ENCODE measurements at regions not wholly inside any gene's neighbourhood (a gene's known extent, or its start where the extent isn't known, plus 50 kb on each side); places are given as distances from the start of the nearest gene placed in this dataset.
"Not testable (repeated sequence)": the region's sequence is repeated elsewhere in the genome, so short reads cannot be mapped to it uniquely, and the experiment has no call there.

DNA sequence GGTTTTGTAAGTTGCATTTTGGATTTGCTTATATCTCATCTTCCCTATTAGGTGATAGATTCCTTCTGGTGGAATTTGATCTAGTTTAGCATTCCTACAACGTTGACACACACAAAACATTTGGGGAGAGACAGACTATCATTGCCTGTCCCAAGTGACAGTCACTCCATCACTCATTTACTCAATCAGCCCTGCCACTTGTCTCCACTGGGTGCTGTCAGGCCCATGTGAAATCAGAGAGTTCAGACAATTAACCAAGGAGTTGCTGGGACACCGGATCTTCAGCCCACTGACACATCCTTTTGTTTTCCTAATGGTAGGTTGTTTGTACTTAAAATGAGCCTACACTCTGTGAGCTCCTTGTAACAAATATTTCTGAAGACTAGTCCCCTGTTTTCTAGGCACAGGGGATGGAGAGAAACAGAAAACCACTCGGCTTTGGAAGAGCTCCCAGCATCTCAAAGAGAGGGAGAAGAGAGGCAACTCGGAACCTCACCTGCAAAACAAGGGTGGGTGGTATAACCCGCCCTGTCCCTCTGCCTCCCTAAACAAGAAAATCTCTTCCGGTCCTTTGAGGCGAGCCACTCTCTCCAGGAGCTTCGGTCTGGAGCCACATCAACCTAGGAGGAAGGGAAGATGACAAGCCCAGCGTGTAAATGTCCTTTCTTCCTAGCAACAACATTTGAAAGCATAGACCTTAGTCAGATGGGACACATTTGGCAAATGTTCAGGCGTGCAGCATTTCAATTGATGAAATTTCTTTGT lies 440.9 kb upstream of the KLF12 start:
- no peak for DNase-seq (ENCODE audit: low read depth in 2 of 2)

GRCh38 chr13:74573654-74574053 lies 439.4 kb upstream of the KLF12 start:
- DNase-seq (ENCODE audit: low read depth in 2 of 2) = peak in 1 of 2 donors; percentile 10

- no peak for DNase-seq (ENCODE audit: low read depth in 2 of 2)
These were observed 437.6 kb upstream of the KLF12 start for GRCh38 chr13:74571811-74572210.

DNA sequence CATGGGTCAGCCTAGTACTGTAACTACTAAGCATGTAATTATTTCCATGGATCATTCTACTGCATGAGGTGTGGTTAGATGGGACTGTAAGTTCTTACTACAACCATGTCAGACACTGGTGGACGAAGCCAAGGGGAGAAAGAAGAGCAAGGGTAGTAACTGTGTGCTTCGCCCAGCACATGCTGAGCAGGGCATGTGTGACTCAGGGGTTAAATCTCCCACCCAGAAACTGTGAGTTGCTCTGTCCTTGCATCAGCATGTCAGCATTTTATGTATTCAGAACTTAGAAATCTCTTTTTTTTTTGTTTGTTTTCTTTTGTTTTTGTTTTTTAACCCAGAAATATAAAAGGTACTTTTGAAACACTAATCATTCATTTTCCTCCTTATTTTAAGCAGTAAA lies 436.6 kb upstream of the KLF12 start:
- no peak for DNase-seq (ENCODE audit: low read depth in 2 of 2)

- no peak for DNase-seq (ENCODE audit: low read depth in 2 of 2)
These were observed 435.8 kb upstream of the KLF12 start for GRCh38 chr13:74570046-74570445.

DNA sequence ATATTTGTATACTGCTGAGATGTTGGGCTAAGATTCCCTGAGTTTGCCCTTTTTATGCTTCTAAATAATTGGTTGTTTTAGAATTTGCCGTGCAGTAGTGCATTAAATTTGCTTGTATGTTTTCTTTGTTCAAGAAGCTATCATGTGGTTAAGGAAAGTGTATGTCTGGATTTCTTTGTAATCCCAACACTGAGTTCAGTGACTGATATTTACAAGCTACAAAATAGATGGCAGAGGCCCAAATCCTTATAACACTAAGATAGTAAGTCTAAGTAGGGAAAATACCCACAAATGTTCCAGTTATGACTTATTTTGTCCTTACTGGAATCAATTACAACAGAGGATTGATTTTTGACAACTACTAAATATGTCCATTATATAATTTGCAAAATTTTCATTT lies 435.0 kb upstream of the KLF12 start:
- no peak for DNase-seq (ENCODE audit: low read depth in 2 of 2)

DNA sequence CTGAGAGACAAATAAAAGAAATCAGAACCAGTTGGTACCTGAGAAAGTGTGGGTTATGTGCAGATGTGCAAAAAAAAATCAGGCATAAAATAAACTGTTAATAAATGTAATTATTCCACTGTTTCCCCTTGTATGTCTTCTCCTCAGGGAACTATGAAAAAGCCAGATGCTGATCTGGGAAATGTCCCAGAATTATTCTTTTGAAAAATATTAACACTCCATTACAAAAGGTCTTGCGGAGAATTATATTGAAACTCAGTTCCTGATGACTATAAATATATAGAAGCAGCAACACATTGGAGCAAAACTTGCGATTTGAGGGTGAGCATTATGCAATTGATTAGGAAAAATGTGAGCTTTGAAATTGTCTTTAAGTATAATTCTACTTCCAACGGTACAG lies 433.3 kb upstream of the KLF12 start:
- DNase-seq (ENCODE audit: low read depth in 2 of 2) = no peak

- no peak for DNase-seq (ENCODE audit: low read depth in 2 of 2)
These were observed 428.2 kb upstream of the KLF12 start for GRCh38 chr13:74562381-74562780.

- no peak for DNase-seq (ENCODE audit: low read depth in 2 of 2)
These were observed 427.0 kb upstream of the KLF12 start for GRCh38 chr13:74561155-74561554.

- DNase-seq (ENCODE audit: low read depth in 2 of 2) = no peak
These were observed 426.1 kb upstream of the KLF12 start for GRCh38 chr13:74560325-74560724.

DNA sequence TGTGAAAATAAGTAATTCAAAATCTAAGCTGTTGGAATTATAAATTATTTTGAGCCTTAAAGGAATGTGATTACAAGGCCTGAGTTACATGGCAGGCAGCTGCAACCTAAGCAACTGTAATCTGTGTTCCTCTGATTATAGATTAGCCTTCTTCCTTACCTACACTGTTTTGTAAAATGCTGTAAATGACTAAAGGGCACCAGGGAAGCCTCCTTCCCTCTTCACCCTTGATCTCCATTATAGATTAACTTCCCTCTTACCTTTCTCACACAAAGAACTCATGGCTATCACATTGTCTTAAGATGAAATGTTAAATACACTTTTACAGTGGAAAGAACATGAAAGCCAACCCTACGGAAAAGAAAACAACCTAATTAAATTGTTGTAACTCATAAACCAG lies 423.7 kb upstream of the KLF12 start:
- DNase-seq (ENCODE audit: low read depth in 2 of 2) = no peak

DNA sequence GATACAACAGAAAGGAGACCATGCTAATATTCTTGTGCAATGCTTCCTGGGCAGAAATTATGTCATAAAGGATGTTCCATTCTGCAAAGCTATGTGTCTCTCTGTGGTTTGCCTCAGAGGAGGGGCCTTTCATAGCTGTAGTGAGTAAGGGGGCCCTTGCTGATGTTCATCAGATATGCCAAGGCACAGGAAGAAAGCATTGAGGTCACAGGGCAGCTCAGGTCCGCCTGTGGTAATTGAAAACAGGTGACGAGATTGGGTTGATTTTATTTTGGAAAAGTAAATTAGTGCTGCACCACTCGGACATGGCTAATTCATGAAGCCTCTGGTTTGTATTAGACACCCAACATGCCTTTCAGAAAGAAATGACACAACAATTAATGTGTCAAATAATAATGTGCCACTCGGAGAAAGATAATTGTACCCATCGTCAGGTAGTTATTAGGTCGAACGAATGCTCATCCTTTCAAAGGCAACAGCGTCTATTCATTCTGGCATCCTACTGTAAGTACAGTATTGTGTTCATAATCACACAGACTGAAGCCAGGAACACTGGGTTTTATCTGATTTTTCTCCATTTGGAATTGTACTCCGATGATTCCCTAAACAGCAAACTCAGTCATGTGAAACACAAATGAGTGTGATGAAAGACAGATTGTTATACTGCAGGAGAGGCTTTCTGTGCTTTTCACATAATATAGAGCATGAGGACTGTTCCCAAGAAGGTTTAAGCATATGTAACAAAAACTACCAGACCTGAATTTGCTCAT lies 421.6 kb upstream of the KLF12 start:
- DNase-seq (ENCODE audit: low read depth in 2 of 2) = no peak

DNA sequence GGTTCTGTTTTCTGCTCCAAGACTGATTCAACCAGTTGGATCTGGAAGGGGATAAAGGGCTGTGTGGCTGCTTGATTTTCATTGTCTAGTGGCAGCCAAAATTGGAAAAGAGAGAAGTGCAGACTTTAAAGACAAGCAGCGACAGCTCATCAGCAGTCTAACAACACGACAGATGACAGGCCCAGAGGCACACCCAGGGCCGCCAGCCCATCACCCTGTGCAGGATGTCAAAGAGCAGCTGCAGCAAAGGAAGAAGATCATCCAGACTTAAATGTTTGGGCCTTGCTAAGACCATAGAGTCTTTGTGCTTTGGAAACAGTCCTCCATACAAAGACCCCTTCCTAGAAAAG lies 421.0 kb upstream of the KLF12 start:
- DNase-seq (ENCODE audit: low read depth in 2 of 2) = no peak

DNA sequence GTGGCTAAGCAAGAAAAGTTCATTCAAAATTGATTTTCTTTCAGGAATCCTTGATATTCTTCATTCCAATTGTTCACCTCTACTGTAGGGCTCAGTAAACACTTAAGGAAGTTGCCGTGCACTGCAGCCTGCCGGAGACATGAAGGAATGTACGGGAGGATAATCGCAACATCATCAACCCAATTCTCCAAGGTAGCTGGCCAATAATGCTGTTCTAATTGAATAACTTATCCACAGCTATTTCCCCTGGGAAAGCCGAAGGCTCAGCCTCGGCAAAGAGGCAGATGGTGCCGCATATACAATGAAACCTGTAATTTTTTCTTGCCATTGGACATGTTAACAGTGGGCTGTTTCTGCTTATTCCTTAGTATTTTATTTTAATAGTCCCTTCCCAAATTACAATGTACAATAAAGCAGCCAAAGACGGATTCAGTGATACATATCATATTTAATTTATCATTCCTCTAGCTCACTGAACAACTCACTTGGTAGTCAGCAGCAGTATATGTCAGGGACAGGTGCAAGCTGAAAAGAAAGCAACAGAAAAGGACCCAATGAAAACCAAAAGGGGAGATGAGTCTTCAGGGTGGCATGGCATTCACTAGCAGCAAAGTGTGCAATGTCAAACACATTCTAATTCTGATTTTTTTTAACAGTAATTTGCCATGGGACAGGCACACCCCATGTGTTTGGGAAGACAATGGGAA lies 420.5 kb upstream of the KLF12 start:
- no peak for DNase-seq (ENCODE audit: low read depth in 2 of 2)

DNA sequence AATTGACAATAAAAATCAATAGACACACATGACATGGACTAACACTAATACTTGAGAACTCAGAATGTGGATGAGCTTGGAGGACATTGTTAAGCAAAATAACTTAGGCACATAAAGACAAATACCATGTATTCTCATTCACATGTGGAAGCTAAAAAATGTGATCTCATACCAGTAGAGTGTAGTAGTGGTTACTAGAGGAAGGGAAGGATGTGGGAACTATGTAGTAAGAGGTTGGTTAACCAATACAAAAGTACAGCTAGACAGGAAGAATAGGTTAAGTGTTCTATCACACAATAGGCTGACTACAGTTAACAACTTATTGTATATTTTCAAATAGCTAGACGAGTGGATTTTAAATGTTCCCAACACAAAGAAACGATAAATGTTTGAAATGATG lies 415.8 kb upstream of the KLF12 start:
- no peak for DNase-seq (ENCODE audit: low read depth in 2 of 2)

DNA sequence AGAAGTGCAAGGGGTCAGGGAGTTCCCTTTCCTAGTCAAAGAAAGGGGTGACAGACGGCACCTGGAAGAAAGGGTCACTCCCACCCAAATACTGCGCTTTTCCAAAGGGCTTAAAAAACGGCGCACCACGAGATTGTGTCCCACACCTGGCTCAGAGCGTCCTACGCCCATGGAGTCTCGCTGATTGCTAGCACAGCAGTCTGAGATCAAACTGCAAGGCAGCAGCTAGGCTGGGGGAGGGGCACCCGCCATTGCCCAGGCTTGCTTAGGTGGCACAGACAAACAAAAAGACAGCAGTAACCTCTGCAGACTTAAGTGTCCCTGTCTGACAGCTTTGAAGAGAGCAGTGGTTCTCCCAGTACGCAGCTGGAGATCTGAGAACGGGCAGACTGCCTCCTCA lies 402.4 kb upstream of the KLF12 start:
- not testable (repeated sequence) for DNase-seq (ENCODE audit: low read depth in 2 of 2)

DNA sequence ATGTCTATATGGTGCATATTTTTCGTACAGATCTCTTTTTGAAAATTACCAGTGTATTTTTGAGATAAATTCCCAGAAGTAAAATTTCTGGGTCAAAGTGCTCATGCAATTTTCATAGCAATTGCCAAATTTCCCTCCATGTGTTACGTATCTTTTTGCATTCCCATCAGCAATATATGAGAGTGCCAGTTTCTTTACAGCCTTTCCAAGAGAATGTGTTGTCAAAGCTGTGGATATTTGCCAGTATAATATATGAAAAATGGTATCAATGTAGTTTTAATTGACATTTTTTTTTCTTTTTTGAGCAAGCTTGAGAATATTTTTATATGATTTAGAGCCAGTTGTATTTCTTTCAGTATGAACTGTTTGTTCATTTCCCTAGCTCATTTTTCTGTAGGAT lies 399.0 kb upstream of the KLF12 start:
- no peak for DNase-seq (ENCODE audit: low read depth in 2 of 2)

DNA sequence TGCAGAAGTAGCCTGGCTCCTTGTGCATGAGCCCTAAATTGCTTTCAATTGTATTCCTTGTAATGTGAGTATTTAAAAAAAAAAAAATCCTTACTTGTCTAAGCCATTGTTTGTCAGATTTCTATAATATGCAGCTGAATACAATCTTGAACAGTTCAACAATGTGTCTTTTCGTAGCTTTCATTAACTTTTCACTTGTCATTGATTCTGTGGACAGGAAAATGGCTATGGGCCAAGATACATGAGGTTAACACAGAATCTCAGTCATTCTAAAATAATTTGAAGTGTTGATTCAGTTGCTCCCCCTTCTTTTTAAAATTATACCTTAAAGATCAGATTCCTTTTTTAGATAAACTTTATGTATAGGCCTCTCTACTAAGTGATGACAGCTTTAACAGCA lies 395.8 kb upstream of the KLF12 start:
- DNase-seq (ENCODE audit: low read depth in 2 of 2) = no peak

DNA sequence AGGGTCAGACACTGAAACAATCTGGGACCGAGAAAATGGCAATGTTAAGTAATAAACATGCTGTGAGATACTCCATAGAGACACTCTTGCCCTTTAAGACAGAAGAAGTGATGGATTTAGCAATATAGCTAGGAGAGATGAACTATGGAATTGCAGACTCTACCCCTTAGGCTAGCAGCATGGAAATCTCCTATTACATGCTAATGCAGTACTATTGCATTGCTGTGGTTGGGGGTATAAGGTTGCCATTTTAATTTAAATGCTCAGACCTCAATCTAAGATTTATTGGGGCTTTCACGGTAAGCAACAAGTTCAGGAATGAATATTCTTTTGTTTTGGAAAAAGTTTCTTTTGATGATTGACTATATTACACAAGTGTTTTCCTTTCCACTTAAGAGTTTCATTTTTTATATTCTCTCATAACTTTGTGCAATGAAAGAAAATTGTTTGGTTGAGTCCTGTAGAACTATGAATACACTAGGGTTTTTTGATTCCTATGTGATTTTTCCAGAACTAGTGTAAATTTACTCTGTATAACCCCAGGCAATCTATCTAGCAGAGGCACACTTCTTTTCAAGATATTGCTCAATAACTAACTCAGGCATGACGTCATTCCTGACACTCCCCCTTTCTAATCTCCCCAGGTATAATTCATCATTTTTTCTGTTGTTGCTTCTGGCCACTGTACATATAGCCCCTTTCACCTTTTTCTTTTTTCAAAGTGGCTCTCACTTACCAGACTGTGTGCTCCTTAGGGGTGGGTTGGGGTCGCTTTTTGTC lies 394.7 kb upstream of the KLF12 start:
- no peak for DNase-seq (ENCODE audit: low read depth in 2 of 2)

DNA sequence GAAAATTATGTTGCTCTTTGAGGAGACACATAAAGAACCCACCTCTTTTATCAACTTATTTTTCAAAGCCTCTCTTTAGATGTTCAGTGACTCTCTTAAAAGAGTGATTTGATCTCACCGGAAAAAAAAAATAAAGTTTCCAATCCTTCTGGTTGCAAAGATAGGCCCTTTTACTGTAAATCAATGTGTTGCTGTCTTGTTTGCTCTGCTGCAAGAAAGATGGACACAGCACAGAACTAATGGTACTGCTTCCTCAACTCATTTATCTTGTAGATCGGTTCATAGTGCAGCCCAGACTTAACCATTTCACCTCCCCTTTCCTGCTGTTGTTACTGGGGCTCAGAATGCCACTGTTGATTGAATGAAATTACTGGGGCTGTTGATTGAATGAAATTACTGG lies 388.9 kb upstream of the KLF12 start:
- no peak for DNase-seq (ENCODE audit: low read depth in 2 of 2)

DNA sequence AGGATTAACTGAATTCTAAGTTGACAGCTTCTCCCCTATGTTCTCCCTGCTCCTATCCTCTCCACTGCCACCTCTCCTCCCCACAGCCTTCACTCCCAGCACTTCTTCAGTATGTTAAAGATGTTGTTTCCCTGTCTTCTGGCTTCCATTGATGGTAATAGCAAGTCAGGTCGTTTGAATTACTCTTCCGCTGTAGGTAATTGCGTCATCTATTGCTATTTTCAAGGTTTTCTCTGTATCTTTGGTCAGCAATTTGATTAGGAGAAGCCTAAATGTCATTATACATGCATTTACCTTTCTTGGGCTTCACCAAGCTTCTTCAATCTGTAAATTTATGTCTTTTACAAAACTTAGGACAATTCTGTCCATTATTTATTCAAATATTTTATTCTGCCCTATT lies 377.3 kb upstream of the KLF12 start:
- no peak for DNase-seq (ENCODE audit: low read depth in 2 of 2)

- no peak for DNase-seq (ENCODE audit: low read depth in 2 of 2)
These were observed 353.0 kb upstream of the KLF12 start for GRCh38 chr13:74487091-74487722.

All from stimulated activated CD4-positive, alpha-beta T cell treated with anti-CD3 and anti-CD28 coated beads, Interleukin-4, amount 100 ng/mL, for 48 hours (primary cell).